Mucosa of descending colon (tissue), 3 donors: ENCODE measurements at regions not wholly inside any gene's neighbourhood (a gene's known extent, or its start where the extent isn't known, plus 50 kb on each side); places are given as distances from the start of the nearest gene placed in this dataset.

Experiments
- ATAC-seq: fragments of 200-7000 bp; cut with Tn5 transposase; one replicate; pipeline ENCODE4 v1.9.1; 2020; ENCODE audit warnings: mild to moderate bottlenecking, moderate library complexity
- DNase-seq, 3 donors: peaks; one replicate each; pipeline ENCODE4 v3.0.0-alpha.2; 2020
- H3K36me3 ChIP-seq: fragments of 200-600 bp; one replicate; pipeline ENCODE4 v1.8.0; 2021; ENCODE audit warnings: low read depth, mild to moderate bottlenecking
- H3K4me1 ChIP-seq: fragments of 200-600 bp; one replicate; pipeline ENCODE4 v1.8.0; 2021; ENCODE audit warnings: low read depth, mild to moderate bottlenecking
- H3K4me3 ChIP-seq: fragments of 200-600 bp; one replicate; pipeline ENCODE4 v1.8.0; 2021; ENCODE audit warnings: mild to moderate bottlenecking
- H3K9me3 ChIP-seq: fragments of 200-600 bp; one replicate; pipeline ENCODE4 v1.8.0; 2021; ENCODE audit warnings: mild to moderate bottlenecking
- intact Hi-C, 2 donors: fragments of 100-400 bp; cut with DNase I in 1 of 2; cut with micrococcal nuclease in 1 of 2; formaldehyde crosslinking; loops; one replicate each; pipeline versions ENCODE4 v1.11.0 to v1.11.1; 2022; cut with DNase I, micrococcal nuclease
- TF ChIP-seq, protein P1 (sequence below): fragments of 200-600 bp; IDR thresholded peaks from one replicate; pipeline ENCODE4 v1.8.0; 2022; ENCODE audit warnings: antibody characterized with exemption, mild to moderate bottlenecking
- donor health status: DM: no; HTN: no; CAD: no; lungs with moderate emphysema.
- donor health status: DM: no; HTN: no; CAD: no.
- donor health status: DM: no; HTN: yes; CAD: no.

- intact Hi-C loops = no loop called here
- TF ChIP-seq, protein P1, sequence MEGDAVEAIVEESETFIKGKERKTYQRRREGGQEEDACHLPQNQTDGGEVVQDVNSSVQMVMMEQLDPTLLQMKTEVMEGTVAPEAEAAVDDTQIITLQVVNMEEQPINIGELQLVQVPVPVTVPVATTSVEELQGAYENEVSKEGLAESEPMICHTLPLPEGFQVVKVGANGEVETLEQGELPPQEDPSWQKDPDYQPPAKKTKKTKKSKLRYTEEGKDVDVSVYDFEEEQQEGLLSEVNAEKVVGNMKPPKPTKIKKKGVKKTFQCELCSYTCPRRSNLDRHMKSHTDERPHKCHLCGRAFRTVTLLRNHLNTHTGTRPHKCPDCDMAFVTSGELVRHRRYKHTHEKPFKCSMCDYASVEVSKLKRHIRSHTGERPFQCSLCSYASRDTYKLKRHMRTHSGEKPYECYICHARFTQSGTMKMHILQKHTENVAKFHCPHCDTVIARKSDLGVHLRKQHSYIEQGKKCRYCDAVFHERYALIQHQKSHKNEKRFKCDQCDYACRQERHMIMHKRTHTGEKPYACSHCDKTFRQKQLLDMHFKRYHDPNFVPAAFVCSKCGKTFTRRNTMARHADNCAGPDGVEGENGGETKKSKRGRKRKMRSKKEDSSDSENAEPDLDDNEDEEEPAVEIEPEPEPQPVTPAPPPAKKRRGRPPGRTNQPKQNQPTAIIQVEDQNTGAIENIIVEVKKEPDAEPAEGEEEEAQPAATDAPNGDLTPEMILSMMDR = no peak
- H3K4me3 ChIP-seq = no peak overlapping the region
These were observed 87.3 kb upstream of the NMU start for GRCh38 chr4:55723403-55723802.

DNA sequence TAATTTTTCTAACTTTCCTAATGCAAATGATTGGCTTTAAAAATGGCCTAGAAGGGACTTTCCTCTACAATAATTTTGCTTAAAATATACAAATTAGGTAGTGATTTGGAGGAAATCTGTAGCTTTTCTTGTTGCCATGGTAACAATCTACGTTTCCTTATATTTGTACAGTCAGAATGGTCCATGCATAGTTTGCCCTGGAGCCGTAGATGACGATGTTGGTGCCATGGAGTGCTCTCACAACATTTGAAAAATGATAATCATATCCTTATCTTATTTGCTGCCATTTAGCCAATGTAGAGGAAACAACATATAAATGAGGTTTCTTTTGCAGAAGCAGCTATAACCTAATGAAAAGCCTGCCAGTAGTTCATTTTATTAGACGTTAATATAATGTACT is 89.0 kb upstream of the NMU start:
- TF ChIP-seq, protein P1 = no peak
- Histone ChIP-seq H3K4me1 (no peaks in the 10 kb centered on the region), H3K9me3 (no peaks in the 10 kb centered on the region), H3K36me3 (no peaks in the 10 kb centered on the region), H3K4me3 (no peak overlapping the region)
- intact Hi-C loops = no loop called here
- DNase-seq = no peak
- ATAC-seq = no peak

More at GRCh38 chr4:55723403-55723802, 87.3 kb upstream of the NMU start:
- ATAC-seq (no peak), DNase-seq (no peak)
- Histone ChIP-seq H3K36me3 (no peaks in the 10 kb centered on the region), H3K9me3 (no peaks in the 10 kb centered on the region), H3K4me1 (no peaks in the 10 kb centered on the region)

DNA sequence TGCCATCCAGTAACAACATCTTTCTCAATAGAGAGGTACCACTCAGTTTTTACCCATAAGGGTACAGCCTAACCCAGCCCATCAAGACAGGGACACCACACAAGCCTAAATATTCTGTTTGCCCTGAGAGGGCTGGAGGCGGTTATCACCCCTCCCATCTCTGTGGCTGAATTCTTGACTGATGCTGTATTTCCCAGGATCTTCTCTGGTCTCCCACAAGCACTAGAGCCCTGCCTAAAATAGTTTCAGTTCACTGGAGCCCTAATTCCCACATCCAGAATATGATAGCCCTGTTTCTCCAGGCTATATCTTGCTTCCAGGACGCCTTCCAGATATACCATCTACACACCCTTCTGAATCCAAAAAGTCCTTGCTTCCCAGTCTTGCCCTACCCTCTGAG is 91.6 kb upstream of the NMU start:
- Histone ChIP-seq H3K36me3 (no peaks in the 10 kb centered on the region), H3K4me3 (no peak overlapping the region), H3K4me1 (no peaks in the 10 kb centered on the region), H3K9me3 (no peaks in the 10 kb centered on the region)
- intact Hi-C loops = no loop called here
- DNase-seq (no peak), ATAC-seq (no peak)
- TF ChIP-seq, protein P1 = no peak

DNA sequence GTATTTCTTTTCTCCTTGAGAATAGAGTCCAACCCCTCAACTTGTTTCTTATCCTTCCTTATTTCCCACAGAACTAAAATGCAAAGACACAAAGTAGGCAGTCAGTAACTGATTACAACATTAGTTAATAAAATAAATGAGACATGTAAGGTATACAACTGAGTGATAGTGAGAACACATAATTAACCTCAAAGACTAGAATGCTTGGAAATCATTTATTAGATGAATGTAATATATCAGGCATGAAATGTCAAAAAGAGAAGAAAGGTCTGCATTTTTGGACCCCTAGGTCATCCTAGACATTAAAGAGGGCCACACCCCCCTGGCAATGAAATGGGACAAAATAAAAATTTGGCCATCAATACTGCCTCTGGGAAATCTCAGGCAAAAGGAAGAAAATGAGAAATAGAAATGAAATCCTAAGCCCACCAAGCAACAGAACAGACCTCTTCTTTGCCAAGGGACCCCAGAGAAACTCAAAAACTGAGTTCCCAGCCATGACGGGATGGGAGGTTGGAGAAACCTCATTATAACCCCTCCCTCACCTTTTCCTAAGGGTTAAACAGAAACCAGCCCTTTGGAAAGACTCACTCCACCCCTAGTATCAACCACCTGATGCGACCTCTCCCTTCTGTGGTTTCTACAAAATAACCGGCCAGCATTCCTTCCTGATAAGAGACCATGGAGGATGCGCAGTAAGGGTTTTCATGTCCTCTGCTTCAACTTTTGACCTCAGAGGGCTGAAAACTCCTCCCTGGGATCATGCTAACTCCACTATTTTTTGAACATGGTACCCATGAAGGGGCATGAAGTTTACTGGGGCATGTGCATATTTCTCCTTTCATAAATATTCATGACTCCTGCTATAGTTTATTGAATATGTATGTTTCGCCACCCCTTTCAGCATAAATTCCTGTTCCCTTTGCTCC is 90.0 kb upstream of the EXOC1L start:
- no peaks in the 10 kb centered on the region for H3K9me3 ChIP-seq
- H3K36me3 ChIP-seq = no peaks in the 10 kb centered on the region
- intact Hi-C loops = no loop called here
- ATAC-seq = peak; percentile 44
- no peak overlapping the region for H3K4me3 ChIP-seq
- peaks cover 5% of the 10 kb centered on the region for H3K4me1 ChIP-seq
- DNase-seq = peak in 1 of 3 donors; percentile 9
- TF ChIP-seq, protein P1 = no peak

DNA sequence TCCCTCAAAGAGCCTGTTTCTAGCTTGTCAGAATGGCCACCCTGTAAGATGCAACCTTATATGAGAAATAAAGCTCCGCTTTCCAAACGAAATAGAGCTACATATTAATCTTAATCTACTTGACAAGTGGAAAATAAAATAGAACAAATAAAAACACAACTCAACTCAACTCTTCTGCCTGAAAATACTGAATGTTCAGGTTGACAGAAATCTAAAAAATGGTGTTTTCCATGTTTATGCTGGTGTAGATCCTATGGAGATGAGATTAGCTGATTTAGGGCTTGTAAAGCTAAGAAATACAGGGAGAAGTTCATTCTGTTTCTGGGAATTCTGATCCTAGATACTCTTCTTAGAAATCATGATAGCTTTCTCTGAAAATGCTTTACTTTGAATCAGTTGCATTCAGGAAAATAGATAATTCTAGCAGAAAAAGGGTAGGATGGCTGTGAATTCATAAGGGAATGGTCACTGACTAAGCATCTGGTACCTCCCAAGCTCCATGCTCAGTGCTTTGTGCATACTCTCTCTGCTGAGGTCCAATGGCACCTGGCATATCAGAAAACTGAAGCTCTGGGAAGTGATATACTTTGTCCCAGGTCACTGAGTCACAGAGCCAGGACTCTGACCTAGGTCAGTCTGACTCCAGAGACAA is 89.2 kb upstream of the EXOC1L start:
- Histone ChIP-seq H3K4me1 (peaks cover 5% of the 10 kb centered on the region), H3K36me3 (no peaks in the 10 kb centered on the region), H3K9me3 (no peaks in the 10 kb centered on the region), H3K4me3 (no peak overlapping the region)
- ATAC-seq (no peak), DNase-seq (no peak)
- TF ChIP-seq, protein P1 = no peak
- intact Hi-C loops = no loop called here
